Thyroid gland (tissue), 4 donors: ENCODE measurements at regions not wholly inside any gene's neighbourhood (a gene's known extent, or its start where the extent isn't known, plus 50 kb on each side); places are given as distances from the start of the nearest gene placed in this dataset.

Experiments
- CTCF ChIP-seq, 6 experiments: fragments of 200-600 bp in 3 of 6; fragments of 450-650 bp in 3 of 6; sonication (generic) in 3 of 6; IDR thresholded peaks; one replicate each; pipeline ENCODE4 v1.5.1; 2016 to 2019; ENCODE audit warnings: antibody characterized with exemption in 6 of 6, mild to moderate bottlenecking in 2 of 6, inconsistent platforms in 1 of 6, moderate library complexity in 1 of 6
- POLR2A ChIP-seq, 2 donors: fragments of 450-650 bp; IDR thresholded peaks; one replicate each; pipeline ENCODE4 v1.6.1; 2017; ENCODE audit warnings: antibody characterized with exemption in 2 of 2, mild to moderate bottlenecking in 2 of 2, moderate library complexity in 1 of 2

GRCh38 chr4:99729186-99729585 is 71.6 kb upstream of the C4orf54 start:
- TF ChIP-seq CTCF (IDR thresholded peaks at IDR 0.05) (no peak), POLR2A (IDR thresholded peaks at IDR 0.05) (no peak)
